GM19452 (cell line): ENCODE measurements at regions not wholly inside any gene's neighbourhood (a gene's known extent, or its start where the extent isn't known, plus 50 kb on each side); places are given as distances from the start of the nearest gene placed in this dataset.

ENCODE experiments used
- ATAC-seq: cut with Tn5 transposase; IDR thresholded peaks from one replicate; pipeline ENCODE4 v1.9.1; 2021; ENCODE audit not compliant: unreplicated experiment

DNA sequence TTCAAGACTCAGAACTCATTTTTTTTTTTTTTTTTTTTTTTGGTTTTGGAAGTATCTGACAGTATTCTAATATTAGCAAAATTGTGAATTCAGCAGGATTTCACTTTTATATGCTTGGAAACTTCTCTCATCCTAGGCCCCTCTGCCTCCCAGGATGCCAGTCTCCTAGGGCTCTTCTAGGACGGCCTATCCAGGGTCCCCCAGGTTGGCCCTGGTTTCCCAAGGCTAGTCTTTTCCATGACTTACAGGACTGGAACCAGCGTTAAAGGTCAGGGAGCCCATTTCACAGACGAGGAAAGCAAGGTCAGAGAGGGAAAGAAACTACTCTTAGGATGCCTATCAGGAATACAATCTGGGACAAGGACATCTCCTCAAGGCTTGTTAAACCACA, 412.5 kb downstream of the PTPRU start:
- no peak for ATAC-seq

DNA sequence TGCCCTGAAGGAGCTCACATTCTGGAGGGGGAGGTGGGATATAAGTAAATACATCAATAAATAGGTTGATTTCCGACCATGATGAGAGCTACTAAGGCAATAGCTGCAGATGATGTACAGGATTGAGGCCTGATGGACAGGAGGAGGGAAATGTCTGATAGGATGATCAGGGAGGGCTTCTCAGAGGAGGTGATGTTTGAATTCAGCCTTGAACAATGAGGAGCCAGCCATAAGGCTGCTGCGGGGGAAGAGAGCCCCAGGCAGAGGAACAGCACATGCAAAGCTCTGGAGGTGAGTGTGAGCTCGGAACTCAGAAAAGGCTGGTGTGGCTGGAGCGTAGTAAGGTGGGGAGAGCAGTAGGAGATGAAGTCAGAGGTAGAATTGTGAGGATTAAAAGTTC, 411.7 kb downstream of the PTPRU start:
- ATAC-seq: no peak

DNA sequence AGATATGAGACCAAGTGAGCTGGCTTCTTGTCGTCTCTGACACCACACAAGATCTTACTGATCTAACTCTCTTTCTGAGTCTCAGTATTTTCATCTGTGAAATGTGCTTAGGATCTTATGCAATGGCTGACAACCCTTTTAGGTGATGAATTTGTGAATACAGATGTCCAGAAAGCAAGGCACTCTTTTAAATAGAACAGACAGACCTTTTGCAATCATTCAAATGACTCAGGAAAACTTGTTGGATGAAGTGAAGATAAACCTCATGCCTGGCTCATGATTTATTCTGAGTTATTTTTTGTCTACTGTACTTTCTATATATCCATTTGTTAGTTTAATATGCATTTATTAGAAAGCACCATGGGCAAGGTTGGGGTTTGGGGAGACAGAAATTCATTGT, 411.3 kb downstream of the PTPRU start:
- ATAC-seq: no peak

DNA sequence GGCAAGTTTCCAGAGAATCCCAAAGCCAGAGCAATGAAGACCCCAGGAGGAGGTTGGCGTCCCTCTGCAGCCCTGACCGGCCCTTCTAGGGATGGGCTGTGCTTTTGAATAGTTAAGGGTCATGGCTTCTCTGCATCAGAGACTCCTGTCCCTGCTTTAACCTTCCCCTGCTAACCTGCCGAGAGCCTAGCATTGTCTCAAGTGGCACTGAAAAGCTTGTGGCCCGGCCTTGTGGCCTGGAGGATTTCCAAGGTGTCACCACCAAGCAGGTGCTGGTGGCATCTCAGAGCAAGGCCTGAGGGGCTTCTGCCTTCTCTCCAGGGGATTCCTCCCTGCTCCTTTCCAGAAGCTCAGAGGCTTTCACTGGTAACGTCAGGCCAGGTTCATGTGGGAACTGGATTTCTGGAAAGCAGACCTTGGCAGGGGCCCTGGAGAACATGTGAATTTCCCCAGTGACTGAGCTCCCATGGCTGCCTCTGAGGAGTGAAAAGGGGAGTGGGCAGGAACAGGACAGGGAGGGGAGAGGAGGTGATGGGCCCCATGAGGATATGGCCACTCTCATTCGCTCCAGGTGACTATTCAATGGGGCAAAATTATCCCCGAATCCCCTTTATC, 409.9 kb downstream of the PTPRU start:
- ATAC-seq: no peak

DNA sequence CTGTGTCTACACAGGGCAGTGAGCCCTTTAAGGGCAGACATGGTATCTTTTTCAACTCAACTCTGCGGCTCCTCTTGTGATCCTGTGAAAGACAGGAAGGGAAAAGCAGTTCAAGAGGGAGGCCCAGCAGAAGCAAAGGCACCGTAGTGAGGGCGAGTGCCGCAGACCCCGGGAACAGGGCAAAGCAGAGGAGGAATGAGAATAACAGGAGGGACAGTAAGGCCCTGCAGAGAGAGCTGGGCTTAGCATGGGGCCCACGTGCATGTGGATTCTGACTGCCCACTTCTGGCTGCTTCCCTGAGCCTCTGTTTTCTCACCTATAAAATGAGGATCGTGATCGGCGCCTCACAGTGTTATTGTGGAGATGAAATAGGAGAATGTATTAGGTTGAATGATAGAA, 409.3 kb downstream of the PTPRU start:
- no peak for ATAC-seq

DNA sequence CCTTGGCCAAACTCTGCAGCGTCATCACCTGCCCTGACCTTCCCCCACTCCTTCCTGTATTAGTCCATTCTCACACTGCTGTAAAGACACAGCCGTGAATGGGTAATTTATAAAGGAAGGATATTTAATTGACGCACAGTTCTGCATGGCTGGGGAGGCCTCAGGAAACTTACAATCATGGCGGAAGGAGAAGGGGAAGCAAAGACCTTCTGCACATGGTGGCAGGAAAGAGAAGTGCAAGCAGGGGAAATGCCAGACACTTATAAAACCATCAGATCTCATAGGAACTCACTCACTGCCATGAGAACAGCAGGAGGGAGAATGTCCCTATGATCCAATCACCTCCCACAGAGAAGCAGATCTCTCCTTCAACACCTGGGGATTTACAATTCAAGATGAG, 408.5 kb downstream of the PTPRU start:
- ATAC-seq: no peak

DNA sequence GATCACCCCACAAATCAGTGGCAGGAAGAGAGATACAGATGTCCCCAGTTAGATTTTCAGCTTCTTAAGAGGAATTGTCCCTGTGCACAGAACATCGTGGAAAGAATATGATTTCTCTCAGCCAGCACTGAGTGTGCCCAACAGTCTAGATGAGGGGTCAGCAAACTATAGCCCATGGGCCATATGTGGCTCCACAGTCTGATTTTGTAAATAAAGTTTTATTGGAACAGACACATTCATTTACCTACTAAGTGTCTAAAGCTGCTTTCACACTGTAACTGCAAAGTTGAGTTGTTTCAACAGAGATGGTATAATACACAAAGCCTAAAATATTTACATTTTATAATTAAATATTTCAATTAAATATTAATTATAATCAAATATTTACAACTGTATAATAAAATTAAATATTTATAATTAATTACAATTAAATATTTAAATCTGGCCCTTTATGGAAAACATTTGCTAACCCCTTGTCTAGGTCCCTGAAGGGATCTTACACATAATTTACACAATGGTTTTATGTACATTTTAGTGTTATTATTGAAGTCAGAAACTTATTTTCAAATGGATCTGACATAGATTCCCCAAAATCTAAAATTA, 407.6 kb downstream of the PTPRU start:
- ATAC-seq: no peak

DNA sequence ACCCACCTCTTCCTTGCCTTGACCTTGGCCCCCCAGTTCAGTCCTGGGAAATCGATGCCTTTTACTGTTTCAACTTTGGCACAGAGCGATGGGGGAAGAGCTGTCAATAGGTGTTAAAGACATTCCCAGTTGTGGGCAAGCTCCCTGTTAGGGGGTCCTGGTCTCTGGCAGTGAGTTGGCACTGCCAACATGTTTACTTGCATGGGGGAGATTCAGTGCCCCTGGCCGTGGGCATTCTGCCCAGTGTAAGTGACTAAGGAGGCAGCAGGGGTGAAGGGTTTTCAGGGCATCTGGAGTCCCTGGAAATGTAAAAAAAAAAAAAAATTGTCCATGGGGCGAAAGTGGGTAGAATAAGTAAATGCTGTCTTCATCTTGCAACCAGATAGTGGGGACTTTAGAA, 407.0 kb downstream of the PTPRU start:
- ATAC-seq: no peak

DNA sequence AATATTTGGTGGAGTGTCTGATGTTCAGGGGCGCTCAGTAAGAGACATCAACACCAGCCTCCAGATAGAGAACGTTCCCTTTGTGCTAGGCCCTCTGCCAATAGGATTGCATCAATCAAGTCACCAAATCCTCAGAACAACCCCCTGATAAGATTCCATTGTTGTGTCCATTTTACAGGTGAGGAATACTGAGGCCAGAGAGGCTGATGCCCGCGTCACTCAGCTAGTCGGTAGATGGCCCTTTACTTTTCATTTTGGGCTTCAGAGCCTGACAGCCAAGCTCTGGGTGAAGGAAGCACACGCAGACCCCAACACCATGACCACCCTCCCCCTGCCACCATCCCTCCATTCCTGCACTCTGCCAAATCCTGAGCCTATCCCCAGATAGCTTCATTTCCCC, 406.2 kb downstream of the PTPRU start:
- no peak for ATAC-seq

DNA sequence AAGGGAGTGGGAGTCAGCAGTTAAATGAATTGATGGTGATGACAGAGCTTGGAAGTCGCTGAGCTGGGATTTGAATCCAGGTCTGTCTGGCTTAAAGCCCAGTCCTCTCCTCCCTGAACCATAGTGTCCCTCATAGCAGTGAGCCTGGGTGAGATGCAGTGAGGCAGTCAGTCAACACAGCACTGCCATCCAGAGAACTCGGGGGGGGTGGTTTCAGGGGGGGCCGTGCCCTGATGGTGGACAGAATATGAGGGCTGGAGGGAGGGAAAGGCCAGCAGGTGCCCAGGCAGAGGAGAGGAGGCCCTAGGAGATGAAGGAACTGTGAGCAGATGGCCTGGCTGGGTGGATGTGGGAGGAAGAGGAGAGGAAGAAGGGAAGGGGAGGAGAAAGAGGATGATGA, 405.6 kb downstream of the PTPRU start:
- ATAC-seq: no peak

DNA sequence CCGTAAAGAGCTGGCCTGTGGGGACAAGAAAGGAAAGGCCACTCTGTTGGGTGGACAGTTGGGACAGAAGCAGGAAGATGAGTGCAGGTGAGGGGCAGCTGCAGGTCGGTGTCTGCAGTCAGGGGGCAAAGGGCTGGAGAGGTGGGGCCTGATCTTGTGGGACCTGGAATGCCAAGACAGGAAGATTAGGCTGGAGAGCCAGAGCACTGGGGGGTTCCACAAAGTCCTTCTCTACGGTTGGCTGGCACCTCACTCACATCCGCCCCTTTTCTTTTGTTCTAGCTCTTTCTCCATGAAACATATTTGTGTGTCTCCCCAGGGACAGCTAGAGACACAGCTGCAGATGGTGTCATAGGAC, 404.1 kb downstream of the PTPRU start:
- ATAC-seq: no peak

DNA sequence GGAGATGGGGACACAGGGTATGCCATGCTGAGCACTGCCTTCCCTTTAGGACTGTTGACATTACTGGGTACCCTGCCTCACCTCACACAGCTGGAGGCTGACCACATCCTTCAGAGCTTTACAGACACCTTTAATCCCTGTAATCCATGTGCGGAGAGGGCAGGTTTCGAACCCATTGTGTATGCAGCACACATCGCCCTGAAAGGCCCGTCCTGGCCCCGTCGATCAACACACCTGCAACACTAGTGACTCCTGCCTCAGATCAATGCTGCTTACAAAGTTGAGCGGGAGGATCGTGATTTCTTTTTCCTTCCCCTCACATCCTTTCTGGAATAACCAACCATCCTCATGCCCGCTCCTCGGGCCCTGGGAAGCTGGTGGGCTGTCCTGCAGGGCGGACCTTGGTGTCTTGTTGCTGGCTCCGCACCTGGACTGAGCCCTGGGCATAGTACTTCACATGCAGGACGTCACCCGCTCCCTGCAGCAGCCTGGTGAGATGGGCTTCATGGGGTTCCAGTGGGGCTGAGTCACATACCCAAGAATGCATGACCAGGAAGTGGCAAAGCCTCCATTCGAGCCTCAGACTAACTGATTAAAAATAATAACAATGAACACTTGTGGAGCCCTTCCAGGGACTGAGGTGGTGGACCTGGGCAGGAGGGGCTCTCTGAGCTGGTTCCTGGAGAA, 403.6 kb downstream of the PTPRU start:
- ATAC-seq: no peak

DNA sequence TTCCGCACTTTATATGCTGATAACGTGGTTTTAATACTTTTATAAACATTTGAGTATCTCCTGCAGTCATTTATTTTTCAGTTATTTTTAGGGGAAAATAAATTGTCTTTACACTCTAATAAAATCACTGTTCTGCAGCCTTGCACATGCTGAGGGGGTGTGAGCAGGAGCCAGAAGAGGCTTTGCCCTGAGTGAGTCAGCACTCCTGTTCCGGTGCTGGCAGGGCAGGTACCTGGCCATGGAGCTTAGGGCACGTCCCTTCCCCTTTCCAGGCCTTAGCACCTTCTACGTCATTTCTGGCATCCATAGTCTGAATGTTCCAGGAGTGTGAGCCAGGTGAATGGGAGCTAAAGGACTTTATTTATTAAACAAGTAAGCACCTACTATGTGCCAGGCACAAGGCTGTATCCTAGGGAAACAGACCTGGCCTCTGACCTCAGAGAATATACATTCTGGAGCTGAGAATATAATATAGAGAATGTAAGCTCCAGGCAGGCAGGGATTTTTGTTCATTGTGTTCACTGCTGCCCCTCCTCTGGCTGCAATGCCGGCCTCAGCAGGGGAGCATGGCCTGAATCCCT, 402.9 kb downstream of the PTPRU start:
- ATAC-seq: no peak

DNA sequence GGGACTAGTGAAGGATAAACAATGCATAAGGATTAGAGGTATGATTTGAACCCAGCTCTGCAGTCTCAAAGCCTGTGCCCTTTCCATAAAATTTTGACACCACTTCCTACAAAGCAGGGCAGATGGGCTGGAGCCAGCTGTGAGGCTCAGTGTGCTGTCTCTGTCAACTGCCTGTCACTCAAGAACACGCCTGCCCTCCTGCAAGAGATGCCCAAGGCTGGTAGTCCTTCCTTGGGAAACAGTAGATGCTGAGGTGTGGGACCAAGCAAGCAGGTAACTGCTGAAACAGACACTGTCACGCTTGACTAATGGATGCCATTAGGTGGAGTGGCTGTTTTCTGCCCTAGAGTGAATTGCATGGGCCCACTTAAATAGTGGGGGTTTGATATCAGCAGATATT, 402.0 kb downstream of the PTPRU start:
- no peak for ATAC-seq

DNA sequence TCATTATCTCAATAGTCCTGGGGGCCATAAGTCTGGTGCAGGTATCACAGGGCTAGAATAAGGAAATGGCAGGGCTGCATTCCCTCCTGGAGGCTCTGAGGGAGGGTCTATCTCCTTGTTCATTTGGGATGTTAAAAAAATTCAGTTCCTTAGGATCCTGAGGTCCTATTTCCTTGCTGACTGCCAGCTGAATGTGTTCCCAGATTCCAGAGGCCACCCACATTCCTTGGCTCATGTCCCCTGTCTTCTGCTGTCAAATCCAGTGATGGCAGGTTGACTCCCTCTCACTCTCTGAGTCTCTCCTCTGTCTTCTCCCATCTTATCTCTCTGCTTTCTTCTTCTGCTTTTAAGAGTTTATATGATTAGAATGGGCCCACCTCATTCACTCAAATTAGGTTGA, 400.6 kb downstream of the PTPRU start:
- ATAC-seq: no peak

DNA sequence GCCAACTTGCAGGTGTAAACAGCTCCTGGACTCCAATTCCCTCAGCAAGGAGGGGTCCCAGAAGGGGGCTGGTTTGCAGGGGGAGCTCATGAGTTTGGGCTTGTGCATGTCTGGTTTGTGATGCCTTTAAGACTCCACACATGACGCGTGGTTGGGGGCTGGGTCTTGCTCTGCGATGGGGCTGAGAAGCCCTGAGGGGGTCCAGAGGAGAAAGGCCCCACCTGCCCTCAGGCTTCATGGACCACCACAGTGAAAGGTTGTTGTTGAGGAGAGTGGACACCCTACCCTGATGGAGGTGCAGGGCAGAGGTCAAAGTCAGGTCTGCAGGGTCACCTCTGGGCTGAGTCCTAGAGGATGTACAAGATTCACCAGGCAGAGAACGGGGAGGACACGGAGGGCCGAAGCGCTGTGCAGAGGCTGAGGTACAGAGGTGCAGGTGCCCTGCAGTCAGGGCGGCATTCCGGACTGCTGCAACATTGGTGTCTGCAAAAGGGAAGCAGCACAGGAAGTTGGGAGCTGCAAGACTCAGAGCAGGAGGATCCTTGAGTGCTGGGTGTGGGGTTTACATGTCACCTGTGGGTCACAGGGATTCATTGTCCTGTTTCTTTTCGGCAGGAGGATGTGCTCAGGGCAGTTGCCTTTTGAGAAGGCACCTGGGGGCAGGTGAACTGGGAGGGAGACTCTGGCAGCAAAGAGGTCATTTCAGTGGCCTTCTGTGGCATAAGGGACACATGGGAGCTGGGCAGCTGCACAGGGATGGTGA, 399.4 kb downstream of the PTPRU start:
- ATAC-seq: no peak

DNA sequence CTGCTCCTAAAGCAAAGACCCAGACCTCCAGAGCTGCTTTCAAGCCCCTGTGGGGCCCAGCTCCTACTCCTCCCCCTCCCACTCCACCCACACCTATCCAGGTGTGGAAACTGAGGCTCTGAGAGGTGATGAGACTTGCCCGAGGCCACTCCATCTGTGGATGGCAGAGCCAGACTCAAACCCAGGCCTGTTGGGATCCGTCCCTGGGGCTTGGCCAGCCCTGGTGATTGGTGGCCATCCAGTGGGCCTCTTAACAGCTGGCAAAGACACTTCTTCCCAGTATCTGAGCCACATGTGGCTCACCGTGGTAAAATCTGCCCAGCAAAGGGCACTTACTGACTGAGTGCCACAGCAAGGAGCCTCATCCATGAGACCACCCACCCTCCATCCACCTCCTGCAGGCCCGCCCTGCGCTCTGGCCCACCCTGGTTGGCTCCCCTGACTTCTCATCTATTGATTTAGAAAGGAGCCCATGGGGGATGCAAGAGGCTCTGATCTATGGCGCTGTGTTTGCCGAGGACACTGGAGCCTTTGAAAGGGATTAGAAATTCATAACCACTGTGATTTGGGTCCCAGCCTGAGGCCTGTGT, 398.5 kb downstream of the PTPRU start:
- ATAC-seq: no peak

DNA sequence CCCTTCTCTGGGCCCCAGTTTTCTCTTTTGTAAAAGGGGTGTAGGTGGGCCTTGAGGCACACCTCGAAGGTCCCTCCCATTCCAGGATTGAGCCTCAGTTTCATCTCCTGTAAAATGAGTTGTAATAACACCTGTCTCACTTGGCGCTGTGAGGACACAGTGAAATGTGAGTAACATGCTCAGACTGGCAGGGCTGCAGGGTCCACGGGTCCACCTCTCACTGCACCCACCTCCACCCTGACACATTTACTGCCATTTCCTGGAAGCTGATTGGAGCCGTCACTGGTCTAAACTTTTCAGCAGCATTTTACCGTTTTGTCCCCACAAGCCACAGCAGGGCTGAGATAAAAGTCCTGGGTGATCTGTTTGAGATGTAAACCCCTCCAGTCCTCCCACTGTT, 398.0 kb downstream of the PTPRU start:
- ATAC-seq: no peak

DNA sequence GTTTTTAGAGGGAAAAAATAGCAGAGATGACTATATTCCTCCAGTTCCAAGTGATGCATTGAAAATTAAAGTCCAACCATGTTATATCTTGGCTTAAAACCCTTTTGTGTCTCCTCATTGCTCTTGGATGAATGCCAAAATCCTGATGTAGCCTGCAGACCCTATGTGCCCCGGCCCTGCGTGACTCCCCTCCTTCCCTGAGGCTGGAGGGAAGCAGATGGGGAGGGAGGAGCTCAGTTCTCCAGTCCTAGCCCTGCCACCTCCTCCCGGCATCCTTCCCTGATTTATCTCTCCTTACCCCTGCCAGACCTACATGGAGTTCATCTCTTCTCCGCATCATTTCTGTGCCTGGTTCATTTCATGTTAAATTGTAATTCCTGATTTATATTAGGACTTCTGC, 397.4 kb downstream of the PTPRU start:
- ATAC-seq: no peak

DNA sequence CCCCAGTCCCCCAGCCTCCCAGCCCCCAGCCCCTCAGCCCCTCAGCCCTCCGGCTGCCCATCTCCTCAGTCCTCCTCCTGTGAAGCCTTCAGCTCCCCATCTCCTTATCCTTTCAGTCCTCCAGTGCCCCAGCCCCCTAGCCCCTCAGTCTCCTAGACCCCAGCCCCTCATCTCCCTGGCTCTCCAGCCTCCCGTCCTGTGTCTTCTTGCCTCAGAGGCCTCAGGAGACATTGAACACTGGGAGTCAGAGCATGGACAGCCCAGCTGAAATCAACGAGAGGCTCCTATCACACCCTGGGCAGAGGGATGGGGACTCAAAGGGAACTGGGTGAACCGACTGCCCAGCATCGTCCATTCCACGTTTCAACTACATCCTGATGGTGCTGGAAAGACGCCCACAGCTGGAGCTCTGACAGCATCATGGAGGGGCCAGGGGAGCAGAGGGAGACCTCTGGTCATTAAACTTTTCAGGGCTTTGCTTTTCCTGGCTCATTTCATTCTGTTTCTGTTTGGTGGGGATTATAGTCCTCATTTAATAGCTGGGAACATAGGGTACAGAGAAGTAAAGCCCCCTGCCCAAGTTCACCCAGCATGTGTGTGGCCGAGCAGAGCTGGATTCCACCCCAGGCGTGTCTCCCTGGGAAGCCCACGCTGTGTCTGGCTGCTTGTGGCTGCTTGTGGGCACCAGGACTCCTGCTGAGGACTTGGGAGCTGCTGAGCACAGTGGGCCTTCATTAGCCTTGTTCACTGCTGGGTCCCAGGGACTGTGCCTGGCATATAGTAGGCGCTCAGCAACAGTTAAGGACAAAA, 396.7 kb downstream of the PTPRU start:
- no peak for ATAC-seq
